ENCODE measurements at regions not wholly inside any gene's neighbourhood (a gene's known extent, or its start where the extent isn't known, plus 50 kb on each side); places are given as distances from the start of the nearest gene placed in this dataset.
A peak's percentile ranks its signal among the peaks of the same experiment; 100 is the strongest.

GRCh38 chr6:14721103-14721758, 524.6 kb upstream of the JARID2 start:
- Histone ChIP-seq H3K4me3 (no peak overlapping the region), H3K27ac (no peak overlapping the region)
- TF ChIP-seq CTCF (IDR thresholded peaks at IDR 0.05), result no peak
- peak; percentile 21 for DNase-seq (ENCODE audit: low spot score)

GRCh38 chr6:14722001-14722562, 523.8 kb upstream of the JARID2 start:
- H3K27ac ChIP-seq, result no peak overlapping the region
- no peak for DNase-seq (ENCODE audit: low spot score)
- TF ChIP-seq CTCF (IDR thresholded peaks at IDR 0.05), result no peak
- no peak overlapping the region for H3K4me3 ChIP-seq

GRCh38 chr6:14722704-14723103, 523.2 kb upstream of the JARID2 start:
- Histone ChIP-seq H3K27ac (no peak overlapping the region), H3K4me3 (no peak overlapping the region)
- DNase-seq (ENCODE audit: low spot score), result peak; percentile 16
- TF ChIP-seq CTCF (IDR thresholded peaks at IDR 0.05), result no peak

- no peak for TF ChIP-seq CTCF (IDR thresholded peaks at IDR 0.05)
- Histone ChIP-seq H3K27ac (no peak overlapping the region), H3K4me3 (no peak overlapping the region)
- no peak for DNase-seq (ENCODE audit: low spot score)
These were observed 522.3 kb upstream of the JARID2 start for GRCh38 chr6:14723535-14724086.

GRCh38 chr6:14724549-14724948, 521.3 kb upstream of the JARID2 start:
- no peak for DNase-seq (ENCODE audit: low spot score)
- Histone ChIP-seq H3K4me3 (no peak overlapping the region), H3K27ac (no peak overlapping the region)
- TF ChIP-seq CTCF (IDR thresholded peaks at IDR 0.05), result no peak

GRCh38 chr6:14726816-14727493, 518.9 kb upstream of the JARID2 start:
- Histone ChIP-seq H3K27ac (peak overlapping the region in 1 of 2 donors; percentile 57), H3K4me3 (no peak overlapping the region)
- no peak for DNase-seq (ENCODE audit: low spot score)
- no peak for TF ChIP-seq CTCF (IDR thresholded peaks at IDR 0.05)

Data from coronary artery (tissue), 2 donors.